ENCODE measurements at regions not wholly inside any gene's neighbourhood (a gene's known extent, or its start where the extent isn't known, plus 50 kb on each side); places are given as distances from the start of the nearest gene placed in this dataset.
A peak's percentile ranks its signal among the peaks of the same experiment; 100 is the strongest.
"Not testable (repeated sequence)": the region's sequence is repeated elsewhere in the genome, so short reads cannot be mapped to it uniquely, and the experiment has no call there.

DNA sequence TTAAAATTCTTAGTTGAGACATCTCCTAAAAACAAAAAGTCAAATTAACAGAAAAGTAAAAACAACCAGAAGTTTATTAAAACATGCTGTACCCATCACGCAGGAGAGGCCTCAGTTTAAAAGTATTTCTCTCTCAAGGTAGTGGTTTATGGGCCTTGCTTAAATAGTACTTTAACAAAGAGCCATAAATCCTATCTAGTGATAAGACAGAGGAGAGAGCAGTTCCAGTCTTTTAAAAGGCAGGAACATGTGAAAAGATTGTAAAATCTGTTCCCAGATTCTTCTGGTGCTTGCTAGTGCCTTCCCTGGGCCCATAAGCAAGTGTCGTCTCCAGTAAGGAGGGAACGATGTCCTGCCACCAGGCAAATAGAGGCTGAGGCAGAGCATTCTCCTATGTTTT is 476.3 kb upstream of the ADGRL3 start:
- no peak for DNase-seq

DNA sequence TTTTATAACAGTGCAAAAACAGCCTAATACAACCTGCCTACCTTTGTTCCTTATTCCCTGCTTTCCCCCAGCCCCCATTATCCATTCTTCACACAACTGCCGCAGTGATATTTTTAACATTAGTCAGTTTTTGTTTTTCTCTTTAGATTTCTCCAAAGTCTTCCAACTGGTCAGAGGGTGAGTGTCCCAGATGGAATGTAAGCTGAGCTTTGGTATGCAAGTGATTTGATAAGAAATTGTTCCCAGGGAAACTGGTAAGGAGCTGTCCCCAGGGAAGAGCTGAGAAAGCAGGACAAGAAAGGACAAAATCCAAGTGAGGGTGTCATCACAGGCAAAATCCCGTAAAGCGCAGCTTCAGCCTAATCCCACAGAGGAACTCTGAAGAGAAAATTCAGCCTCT is 475.5 kb upstream of the ADGRL3 start:
- no peak for DNase-seq

DNA sequence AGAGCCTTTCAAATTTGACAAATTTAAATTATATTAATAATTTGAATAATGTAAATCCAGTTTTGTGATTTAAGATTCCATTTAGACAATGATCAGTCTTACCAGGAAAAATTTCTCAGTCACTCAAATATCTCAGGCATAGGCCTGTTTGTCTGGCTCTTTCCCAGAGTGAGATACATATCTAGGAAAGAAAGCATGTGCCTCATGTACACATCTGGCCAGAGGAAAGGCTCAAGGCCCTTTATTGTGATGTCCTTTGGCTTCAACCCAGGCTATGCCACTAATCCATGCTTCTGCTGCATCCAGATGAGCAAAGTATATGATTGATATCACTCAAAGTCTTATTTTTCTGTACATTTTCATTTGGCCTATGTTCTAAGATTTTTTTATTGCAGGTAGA is 473.3 kb upstream of the ADGRL3 start:
- no peak for DNase-seq

DNA sequence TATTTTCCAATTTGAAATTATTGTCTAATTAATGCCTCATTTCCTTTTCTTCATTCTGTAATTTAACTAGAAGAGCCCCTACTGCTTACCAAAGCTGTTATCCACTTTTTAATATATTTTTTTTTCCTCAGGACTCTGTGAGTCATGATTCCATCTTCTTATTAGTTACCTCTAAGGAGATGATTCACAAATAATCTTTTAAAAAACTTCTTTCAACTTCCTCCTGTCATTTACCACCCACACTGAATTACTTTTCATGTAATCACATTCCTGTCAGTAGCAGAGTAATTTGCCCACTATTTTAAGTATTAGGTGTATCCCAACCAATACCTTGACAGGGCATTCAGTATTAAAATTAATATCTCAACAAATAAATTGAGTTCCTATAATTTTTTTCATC is 470.9 kb upstream of the ADGRL3 start:
- DNase-seq, result no peak

DNA sequence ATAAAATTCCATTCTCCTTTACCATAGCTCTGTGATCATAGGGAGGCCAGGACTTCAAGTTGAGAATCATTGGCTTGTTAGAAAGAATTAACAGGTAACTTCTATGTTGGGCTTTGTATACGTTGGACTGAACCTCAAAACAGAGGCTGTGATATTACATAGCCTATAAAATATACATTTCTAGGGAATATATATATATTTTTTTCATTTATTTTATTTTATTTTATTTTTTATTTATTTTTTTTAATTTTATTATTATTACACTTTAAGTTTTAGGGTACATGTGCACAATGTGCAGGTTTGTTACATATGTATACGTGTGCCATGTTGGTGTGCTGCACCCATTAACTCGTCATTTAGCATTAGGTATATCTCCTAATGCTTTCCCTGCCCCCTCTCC is 470.4 kb upstream of the ADGRL3 start:
- DNase-seq, result not testable (repeated sequence)

DNA sequence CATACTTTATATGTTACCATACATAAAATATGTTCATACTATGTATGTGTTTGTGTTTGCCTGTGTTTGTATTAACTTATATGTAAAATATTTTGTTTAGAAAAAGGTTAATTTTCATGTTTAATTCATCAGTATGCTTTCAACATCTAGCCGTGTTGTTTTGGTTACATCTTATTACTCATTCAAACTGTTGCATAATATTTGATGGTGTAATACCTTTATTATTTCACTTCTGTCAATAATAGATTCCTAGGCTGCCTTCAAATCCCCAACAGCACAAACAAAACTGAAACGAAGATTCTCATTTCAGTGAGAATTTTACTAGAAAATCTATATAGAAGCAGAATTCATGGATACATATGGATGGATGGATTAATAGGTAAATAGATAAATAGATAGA is 462.3 kb upstream of the ADGRL3 start:
- DNase-seq, result no peak

DNA sequence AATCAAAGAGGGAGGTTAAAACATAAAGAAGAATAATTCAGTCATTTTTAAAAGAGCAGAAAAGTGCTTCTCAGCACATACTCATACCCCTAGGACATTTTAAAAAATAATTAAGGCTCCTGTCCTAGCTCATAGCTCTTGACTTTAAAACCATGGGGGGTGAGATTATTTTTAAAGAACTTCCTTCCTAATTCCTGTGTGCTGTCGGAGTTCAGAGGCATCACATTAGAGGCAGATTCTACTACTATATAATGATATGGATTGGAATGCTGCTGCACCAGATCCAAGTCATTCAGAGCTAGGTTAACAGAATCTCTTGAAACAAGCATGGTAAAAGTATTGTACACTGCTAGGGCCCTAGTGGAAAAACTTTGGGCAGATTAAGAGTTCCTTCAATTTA is 456.5 kb upstream of the ADGRL3 start:
- DNase-seq, result no peak

DNA sequence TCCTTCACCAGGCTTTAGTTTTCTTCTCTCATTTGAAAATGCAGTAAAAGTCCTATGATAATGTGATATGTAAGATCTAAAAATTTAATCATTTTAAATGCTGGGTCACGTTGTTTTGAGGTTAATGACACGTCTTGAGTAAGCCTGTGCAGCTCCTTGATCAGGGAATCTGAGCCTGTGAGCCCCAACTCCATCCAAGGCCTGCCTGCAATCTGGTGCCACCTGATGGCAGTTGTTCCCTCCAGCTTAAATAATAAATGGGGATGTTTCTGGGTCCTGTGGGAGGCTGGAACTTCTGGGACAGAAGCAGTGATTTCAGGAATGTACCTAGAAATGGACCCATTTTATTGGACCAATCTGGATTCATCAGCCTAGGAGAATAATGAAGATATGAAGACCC is 455.4 kb upstream of the ADGRL3 start:
- no peak for DNase-seq

DNA sequence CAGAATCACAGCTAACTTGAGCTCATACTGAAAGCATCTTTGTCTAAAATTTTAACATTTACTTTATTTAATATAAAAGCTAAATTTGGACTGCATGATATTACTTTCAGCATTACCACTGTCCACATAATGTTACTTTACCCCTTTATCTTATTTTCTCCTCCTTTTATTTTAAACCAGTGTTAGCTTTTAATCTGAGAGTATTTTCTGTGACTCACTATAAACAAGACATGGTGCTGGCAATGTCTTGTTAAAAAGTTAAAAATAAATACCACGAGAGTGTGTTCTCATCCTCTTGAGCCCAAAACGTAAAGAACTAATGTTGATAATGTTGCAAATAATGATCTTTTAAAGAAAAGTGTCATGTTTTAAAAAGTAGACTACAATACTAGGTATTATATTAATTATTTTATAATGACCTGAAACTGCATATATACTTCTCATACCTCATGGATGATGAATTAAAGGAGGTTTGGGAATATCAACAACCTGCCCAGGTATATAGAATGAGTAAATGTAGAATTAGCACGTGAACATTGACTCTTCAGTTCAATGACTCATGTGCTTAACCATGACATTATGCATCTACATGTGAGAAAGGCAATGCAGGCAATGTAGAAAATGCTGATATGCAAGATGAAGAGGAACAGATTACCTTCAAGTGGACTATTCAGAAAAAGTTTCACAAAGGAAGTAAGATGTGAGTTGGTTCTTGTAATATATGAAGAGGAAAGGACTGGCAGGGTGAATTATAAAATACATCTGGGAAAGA is 454.1 kb upstream of the ADGRL3 start:
- no peak for DNase-seq

DNA sequence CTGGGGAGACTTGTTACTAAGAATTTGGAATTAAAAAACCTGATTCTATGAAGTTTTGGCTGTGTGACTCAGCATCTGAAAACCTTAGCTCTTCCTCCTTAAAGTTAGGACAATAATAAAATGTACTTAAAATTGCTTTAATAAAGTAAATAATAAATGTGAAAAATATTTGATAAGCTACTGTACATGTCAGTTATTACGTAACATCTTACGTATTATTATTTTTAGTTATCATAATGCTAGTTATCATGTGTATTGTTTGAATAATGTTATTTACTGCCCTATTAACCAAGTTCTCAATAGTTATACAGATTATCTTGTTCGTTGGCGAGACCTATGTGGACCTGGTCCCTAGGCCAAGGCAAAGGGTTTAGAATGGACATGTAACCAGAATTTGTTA is 449.2 kb upstream of the ADGRL3 start:
- no peak for DNase-seq

DNA sequence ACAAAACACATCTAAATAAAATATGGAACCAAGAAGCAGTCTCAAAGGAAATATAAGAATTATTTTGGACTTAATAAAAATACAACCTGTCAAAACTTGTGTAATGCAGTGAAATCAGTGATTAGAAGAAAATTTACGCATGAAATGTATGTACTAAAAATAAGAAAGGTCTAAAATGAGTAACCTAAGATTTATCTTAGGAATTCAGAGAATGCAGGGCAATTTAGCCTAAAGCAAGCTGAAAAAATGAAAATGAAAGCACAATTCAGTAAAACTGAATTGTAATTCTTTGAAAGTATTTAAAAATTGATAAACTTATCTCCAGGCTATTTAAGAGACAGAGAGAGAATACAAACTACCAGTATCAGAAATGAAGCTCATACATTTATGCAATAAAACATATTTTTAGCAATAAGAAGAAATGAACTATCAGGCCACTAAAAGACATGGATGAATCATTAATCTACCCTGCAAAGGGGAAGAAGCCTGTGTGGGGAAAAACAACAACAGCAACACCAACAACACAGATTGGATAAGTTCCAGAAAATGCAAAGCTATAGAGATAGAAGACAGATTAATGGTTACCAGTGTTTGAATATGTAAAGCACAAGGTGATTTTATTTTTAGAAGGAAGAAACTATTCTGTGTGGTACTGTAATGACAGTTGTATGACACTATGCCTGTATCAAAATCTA is 442.0 kb upstream of the ADGRL3 start:
- no peak for DNase-seq

DNA sequence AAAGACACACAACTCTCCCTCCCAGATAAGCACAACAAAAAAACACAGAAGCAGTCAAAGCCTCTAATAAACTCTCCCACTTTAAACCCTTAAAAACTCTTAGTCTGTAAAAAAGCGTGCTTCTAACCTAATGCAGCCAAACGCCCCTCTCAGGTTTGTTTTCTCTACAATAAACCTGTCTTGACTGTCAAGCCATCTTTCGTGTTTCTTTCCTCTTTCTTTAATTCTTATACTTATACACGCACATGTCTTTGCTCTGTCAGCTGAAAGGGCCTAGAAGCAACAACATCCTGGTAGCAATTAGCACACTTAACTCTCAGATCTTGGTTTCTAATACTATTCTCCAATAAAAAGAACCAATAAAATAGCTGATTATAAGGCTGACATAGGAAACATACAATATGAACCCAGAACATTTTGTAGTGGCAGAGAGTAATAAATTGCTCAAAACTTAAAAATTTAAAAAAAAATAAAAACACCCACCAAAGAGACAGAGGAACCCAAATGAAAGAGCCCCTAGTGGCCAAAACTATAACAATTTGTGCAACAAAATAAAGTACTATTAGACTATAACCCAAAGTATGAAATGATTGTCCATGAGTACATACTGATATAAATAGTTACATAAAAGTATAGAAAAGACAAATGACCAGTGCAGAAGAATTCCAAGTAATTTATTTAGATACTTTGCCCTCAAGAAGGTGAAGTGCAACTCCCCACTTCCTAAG is 440.4 kb upstream of the ADGRL3 start:
- no peak for DNase-seq

DNA sequence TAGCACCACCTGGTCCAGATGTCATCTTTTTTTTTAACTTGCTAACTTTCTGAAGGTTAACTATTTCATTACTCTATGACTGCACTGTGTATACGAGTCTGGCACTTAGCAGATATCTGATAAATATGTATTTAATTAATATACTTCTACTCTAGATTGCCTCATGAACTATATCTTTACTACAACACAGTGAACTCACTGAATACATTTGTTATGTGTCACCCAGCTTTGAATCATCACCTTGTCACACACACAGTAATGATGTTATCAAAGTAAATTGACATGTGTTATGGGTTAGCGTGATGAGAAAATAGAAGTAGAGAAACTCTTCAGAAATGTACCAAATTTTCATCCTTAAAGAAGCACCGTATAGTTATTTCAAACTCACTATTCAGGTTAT is 419.3 kb upstream of the ADGRL3 start:
- no peak for DNase-seq

DNA sequence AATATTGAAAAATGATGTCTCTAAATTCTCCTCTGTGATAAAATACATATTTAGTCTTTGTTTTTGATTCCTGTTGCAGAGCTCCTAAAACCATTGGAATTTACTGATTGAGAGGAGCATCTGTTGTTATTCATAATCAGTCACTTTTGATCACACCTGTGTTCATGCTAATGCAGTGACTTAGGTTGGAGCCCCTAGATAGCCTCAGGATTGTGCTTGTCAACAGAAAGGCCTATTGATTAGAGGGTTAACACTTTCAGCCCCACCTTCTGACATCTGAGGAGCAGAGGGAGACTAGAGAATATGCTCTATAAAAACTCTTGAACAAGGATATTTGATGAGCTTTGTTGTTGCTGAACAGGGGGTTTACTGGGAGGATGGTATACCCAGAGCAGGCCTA is 409.5 kb upstream of the ADGRL3 start:
- DNase-seq, result no peak

DNA sequence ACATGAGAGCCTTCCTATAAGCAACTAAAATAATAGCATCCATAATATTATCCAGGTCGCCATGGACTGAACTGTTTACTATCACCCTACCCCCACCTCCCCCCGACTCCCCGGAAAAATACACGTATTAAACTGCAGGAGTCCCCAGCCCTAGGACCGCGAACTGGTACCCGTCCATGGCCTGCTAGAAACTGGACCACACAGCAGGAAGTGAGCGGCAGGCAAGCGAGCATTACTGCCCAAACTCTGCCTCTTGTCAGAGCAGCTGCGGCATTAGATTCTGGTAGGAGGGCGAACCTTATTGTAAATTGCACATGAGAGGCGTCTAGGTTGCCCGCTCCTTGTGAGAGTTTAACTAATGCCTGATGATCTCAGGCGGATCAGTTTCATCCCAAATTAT is 405.8 kb upstream of the ADGRL3 start:
- no peak for DNase-seq

DNA sequence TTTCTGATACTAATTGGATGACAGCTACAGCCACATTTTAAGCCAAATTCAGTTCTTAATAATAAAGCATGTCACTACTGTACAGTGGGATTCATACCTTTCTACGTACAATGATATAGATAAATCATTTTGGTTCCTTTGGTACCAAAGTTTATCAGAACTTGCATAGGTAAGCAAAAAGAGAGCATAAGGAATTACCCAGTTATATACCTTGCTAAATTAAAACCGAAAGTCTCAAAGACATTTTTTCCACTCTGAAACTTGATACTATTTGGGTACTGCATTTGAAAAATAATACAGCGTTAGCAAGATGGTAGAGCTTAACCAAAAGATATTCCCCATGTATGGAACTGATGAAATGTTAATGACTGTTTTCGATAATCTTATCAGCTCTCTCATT is 400.9 kb upstream of the ADGRL3 start:
- no peak for DNase-seq

DNA sequence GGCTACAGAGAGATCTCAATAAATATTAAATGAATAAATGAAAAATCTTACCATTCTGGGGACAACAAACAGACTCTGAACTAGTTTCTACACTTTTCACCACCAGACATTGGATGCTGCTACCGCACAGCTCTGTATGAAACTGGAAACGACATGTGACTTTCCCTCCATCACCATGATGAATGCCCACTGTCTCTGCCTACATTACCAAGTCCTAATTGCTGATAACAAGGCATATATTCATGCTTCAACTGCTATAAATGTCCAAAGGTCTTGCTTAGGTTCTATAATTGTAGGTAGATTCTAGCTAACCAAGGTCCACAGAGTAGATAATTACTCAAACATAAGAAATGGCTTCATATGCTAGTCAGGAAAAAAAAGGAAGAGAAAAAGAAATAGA is 399.4 kb upstream of the ADGRL3 start:
- DNase-seq, result no peak

DNA sequence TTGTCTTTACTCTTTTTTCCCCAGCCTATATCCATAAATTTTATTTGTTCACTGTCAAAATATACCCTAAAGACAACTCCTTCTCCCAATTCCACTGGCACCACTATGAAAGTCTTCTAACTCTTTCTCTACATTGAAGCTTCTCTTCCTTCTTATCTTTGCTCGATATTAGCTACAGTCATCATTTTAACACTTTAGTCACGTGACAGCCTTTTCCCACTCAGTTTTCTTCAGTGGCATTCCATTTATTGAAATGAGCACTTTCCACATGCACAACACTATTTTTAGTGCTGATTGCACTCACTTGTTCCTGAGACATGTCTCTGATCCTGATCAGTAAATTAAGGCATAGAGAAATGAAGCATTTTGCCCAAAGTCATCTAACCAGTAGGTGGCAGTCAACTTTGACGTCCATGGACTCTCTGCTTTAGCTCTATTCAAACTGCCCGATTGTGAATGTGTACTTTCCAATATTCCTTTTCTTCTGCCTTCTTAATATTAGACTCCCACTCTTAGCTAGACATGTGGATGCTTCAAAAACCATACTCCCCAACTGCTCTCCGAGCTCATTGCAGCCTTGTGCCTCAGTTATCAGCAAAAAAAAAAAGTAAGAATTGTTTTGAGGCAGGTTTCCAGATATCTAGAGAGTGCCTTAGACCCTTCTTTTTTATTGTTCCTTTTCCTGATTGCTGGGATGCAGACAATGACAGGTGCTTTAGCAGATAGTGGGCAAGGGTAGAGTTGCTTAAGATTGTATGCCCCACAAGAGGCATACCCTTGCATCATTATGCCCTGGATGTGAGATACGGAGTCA is 394.4 kb upstream of the ADGRL3 start:
- DNase-seq, result peak; percentile 22

DNA sequence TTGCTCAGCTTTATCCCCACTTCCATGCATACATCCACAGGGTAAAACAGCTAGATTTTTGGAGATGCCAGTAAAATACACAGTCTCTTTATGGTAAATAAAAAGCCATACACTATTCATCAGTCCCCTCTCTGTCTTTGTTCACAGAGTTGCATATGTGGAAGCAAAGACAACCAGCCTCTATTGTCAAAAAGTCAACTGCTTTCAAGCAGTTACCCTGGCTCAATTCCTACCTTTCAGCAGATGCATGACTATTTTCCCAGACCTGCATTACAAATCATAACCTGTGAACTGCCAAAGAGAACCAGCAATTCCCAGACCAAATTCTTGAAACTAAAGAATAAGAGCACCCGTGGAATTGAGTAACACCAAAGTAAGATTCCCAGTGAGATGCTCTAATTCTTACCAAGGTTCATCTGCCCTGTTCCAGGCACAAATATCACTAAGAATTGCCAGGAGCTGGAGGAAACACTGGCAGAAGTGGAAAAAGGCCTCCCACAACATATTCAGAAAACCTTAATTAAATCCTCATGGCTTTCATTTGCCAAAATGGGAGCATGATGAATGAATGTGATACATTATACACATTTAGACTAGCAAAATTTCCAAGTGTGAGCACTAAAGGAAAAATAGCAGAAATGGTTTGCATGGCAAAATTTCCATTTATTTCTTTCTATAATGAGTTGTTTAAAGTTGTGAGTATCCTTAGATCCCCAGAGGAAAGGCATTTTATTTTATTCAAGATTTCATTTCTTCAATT is 391.2 kb upstream of the ADGRL3 start:
- no peak for DNase-seq

DNA sequence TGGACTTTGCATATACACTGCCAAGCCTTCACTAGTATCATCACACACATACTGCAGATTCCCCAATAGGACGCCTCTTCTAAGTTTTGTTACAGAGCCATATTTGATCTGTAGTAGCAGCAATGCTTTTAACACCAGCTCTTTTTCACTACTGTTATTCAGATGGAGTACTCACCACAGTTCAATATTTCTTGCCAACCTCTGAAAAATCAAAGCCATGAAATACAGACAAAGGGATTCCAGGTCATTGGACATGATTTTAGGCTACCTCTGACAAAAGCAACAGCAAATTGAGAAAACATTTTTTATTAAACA is 390.7 kb upstream of the ADGRL3 start:
- DNase-seq, result no peak

DNA sequence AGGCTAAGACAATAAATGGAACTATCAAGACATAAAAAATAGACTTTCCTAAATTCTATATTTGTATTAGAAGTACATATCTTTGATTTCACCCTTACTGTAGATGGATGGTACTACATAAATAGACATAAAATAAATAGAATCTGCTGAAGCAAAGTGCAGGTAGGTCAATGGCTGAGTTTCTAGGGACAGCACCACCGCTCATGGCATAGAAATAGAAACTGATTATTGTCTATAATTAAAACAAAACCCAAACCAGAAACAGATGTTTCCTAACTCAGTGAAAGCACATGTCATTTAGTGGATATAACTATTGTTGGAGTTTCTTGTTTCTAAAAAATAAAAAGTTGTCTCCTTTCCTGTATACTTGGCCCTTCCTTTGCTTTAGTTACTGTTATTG is 387.3 kb upstream of the ADGRL3 start:
- DNase-seq, result no peak

DNA sequence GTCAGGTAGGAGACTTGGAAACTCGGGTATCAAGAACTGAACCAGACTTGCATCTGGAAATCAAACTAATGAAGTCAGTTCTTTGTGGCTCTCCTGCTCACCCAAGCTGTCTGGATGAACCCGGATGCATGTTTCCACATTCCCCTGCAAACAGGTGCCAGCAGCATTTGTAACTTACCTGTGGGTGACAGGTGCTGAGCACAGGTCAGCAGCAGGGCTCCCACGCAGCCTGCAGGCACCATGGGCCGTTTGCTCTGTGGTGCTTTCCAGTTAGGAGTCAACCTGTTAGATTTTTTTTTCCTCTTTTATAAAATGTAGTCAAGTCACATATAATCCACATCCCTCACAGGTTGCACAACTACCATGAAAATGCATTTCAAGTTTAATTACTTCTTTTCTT is 385.6 kb upstream of the ADGRL3 start:
- DNase-seq, result no peak

DNA sequence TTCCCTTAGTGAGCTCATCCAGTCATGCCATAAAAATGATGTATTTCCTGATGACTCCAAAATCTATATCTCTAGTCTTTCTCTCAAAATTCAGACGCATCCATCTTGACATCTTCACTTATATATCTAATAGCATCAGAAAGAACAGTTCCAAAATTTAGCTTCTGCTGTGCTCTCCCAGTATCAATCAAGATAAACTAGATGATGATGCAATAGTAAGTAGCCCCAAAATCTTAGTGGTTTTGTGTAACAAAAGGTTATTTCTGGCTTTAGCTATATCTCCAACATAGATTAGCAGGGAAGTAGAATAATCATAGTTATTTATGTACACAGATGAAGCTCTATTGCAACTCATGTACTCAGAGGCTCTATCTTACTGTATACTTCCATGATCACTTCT is 382.5 kb upstream of the ADGRL3 start:
- no peak for DNase-seq
